ENCODE measurements at regions not wholly inside any gene's neighbourhood (a gene's known extent, or its start where the extent isn't known, plus 50 kb on each side); places are given as distances from the start of the nearest gene placed in this dataset.

DNA sequence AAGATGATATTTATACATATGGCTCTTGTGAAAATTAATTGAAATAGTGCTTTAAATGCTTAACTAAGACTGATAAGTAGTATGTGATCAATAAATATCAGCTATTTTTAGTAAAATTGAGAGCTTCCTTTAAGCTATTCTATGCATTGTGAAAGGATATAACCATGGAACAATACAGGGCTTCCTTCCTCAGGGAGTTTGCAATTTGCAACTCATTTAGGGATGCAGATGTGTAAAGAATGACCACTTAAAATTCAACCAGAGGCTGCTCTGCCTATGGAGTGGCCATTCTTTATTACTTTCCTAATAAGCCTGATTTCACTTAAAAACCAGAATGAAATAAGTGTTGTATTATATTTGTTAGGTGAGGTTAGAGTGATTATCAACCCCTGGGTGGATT, 103.2 kb upstream of the PRICKLE1 start:
- TF ChIP-seq, protein P1, sequence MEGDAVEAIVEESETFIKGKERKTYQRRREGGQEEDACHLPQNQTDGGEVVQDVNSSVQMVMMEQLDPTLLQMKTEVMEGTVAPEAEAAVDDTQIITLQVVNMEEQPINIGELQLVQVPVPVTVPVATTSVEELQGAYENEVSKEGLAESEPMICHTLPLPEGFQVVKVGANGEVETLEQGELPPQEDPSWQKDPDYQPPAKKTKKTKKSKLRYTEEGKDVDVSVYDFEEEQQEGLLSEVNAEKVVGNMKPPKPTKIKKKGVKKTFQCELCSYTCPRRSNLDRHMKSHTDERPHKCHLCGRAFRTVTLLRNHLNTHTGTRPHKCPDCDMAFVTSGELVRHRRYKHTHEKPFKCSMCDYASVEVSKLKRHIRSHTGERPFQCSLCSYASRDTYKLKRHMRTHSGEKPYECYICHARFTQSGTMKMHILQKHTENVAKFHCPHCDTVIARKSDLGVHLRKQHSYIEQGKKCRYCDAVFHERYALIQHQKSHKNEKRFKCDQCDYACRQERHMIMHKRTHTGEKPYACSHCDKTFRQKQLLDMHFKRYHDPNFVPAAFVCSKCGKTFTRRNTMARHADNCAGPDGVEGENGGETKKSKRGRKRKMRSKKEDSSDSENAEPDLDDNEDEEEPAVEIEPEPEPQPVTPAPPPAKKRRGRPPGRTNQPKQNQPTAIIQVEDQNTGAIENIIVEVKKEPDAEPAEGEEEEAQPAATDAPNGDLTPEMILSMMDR (conservative IDR thresholded peaks at IDR 0.05; ENCODE audit: low read depth, low read length) = no peak
- peak overlapping the region; percentile 38 for H3K4me3 ChIP-seq (ENCODE audit: low read depth, low read length)
- DNase-seq (ENCODE audit: low read depth) = no peak

DNA sequence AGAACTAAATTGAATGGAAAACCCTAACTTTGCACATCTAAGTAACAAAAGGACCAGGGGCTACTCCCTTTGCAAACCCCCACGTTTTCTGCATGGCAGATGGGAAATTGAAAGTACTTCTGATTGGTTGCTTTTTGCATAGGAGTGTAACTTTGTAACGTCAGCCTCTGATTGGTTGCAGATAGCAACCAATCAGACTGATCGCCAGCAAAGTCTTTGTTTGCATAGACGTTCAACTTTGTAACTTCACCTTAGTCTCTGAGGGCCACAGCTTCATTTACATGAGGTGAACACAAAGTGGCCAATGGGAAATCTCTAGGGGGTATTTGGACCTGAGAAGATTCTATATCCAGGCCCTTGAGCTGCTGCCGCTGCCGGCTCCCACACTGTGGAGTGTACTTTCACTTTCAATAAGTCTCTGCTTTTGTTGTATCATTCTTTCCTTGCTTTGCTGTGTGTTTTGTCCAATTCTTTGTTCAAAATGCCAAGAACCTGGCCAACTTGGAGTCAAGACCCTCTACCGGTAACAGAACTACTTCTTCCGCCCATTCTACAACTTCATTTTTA, 102.5 kb upstream of the PRICKLE1 start:
- DNase-seq (ENCODE audit: low read depth) = no peak
- TF ChIP-seq, protein P1 (conservative IDR thresholded peaks at IDR 0.05; ENCODE audit: low read depth, low read length) = no peak
- peak overlapping the region; percentile 38 for H3K4me3 ChIP-seq (ENCODE audit: low read depth, low read length)

- DNase-seq (ENCODE audit: low read depth) = no peak
- TF ChIP-seq, protein P1 (conservative IDR thresholded peaks at IDR 0.05; ENCODE audit: low read depth, low read length) = no peak
- H3K4me3 ChIP-seq (ENCODE audit: low read depth, low read length) = no peak overlapping the region
These were observed 100.7 kb upstream of the PRICKLE1 start for GRCh38 chr12:42690264-42690663.

DNA sequence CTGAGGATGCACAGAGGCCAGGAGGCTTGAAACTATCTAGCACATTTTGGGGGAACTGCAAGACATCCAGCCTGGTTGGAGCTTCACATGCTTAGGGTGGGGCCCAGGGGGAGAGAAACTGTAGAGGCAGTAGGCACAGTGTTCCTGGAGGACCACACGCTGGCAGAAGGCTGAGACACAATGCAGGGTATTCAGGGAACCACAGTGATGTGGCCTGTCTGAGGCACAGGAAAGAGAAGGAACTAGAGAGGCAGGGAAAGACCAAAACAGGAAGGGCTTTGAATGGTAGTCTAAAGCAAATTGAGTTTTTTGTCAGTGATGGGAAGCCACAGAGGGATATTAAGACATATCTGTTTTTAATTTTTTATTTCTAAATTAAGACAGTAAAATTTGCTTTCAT, 100.2 kb upstream of the PRICKLE1 start:
- no peak overlapping the region for H3K4me3 ChIP-seq (ENCODE audit: low read depth, low read length)
- no peak for DNase-seq (ENCODE audit: low read depth)
- TF ChIP-seq, protein P1 (conservative IDR thresholded peaks at IDR 0.05; ENCODE audit: low read depth, low read length) = no peak

DNA sequence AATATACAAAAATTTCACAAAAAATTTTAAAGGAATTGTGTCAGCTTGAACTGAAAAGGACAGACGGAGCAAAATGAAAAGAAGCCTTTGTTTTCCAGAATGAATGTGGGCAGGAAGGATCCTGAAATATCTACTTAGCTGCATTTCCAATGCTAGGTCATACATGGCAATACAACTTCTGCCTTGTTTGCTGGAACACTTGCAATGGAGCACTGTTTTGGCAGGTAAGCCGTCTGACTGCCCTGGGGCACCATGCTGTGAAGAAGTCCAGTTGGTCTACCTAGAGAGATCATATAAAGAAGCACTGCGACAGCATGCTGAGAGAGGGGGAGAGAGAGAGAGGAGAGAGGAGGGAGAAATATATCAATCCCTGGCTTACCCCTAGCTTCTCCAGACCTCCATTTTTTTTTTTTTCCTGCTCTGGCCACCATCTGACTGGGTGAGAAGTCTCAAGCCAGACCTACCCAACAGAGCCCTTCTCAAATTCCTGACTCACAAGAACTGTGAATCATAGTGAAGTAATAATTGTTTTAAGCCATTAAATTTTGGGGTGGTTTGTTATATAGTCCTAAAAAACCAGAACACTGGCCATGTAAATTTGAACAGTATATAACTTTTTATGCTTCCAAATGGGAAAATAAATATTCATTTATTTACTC, 97.1 kb upstream of the PRICKLE1 start:
- TF ChIP-seq, protein P1 (conservative IDR thresholded peaks at IDR 0.05; ENCODE audit: low read depth, low read length) = no peak
- no peak for DNase-seq (ENCODE audit: low read depth)
- H3K4me3 ChIP-seq (ENCODE audit: low read depth, low read length) = no peak overlapping the region

DNA sequence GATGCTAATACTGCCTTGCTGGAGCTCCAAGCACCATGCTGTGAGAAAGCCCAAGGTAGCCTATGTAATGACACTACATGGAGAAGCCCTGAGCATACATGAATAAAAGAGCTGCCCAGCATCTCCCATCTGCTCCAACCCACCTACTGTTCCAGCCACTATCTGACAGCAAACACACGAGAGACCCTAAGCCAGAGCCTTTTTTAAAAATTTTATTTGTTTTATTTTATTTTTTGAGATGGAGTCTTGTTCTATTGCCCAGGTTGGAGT, 95.2 kb upstream of the PRICKLE1 start:
- TF ChIP-seq, protein P1 (conservative IDR thresholded peaks at IDR 0.05; ENCODE audit: low read depth, low read length) = no peak
- no peak for DNase-seq (ENCODE audit: low read depth)
- no peak overlapping the region for H3K4me3 ChIP-seq (ENCODE audit: low read depth, low read length)
